ENCODE measurements at regions not wholly inside any gene's neighbourhood (a gene's known extent, or its start where the extent isn't known, plus 50 kb on each side); places are given as distances from the start of the nearest gene placed in this dataset.
"Not testable (repeated sequence)": the region's sequence is repeated elsewhere in the genome, so short reads cannot be mapped to it uniquely, and the experiment has no call there.

DNA sequence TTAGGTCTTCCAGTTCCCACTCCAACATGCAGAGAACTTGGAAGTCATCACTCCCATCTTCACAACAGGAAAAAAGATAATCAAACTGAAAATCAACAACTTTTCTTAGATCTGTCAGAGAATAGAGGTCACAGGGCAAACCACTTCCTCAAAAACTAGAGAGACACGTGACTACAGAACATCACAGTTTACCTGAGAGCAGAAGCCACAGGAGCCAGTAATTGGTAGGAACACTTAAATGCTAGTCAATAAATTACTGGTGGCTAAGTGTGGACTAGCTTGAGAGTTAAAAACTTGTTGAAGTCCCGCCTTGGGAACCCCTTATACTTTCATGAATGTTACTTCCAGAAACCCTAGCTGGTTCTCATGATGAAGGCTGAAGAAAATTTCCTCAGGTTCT, 81.1 kb downstream of the THSD1 start:
- not testable (repeated sequence) for DNase-seq

- DNase-seq = no peak
Measured at GRCh38 chr13:52319876-52320275, 86.1 kb downstream of the THSD1 start.

- not testable (repeated sequence) for DNase-seq
Measured at GRCh38 chr13:52309833-52310232, 96.1 kb downstream of the THSD1 start.

- not testable (repeated sequence) for DNase-seq
Measured at GRCh38 chr13:52306336-52306735, 99.6 kb downstream of the THSD1 start.

- DNase-seq = not testable (repeated sequence)
Measured at GRCh38 chr13:52303098-52303497, 102.9 kb downstream of the THSD1 start.

- DNase-seq = not testable (repeated sequence)
Measured at GRCh38 chr13:52302688-52303087, 103.3 kb downstream of the THSD1 start.

- not testable (repeated sequence) for DNase-seq
Measured at GRCh38 chr13:52301810-52302400, 104.1 kb downstream of the THSD1 start.

GRCh38 chr13:52298079-52298661, 107.8 kb downstream of the THSD1 start:
- DNase-seq = not testable (repeated sequence)

- not testable (repeated sequence) for DNase-seq
Measured at GRCh38 chr13:52288891-52289290, 117.1 kb downstream of the THSD1 start.

- not testable (repeated sequence) for DNase-seq
Measured at GRCh38 chr13:52281387-52281786, 122.0 kb upstream of the NEK3 start.

DNA sequence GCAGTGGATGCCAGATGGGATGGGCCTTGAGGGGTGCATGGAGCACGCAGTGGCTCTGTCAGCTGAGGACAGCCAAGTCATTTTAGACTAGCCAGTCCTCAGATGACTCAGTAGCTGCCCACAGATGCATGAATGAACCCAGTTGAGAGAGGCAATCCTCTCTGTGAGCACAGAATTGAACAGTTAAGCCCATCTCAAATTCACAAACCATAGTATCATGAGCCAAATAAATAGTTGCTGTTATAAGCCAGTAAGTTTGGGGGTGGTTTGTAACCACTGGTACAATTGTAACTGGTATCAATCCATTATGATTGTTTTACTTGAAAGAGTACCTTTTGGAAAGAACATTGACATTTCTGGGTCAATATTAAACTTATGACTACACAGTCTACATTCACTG, 120.0 kb upstream of the NEK3 start:
- not testable (repeated sequence) for DNase-seq

DNA sequence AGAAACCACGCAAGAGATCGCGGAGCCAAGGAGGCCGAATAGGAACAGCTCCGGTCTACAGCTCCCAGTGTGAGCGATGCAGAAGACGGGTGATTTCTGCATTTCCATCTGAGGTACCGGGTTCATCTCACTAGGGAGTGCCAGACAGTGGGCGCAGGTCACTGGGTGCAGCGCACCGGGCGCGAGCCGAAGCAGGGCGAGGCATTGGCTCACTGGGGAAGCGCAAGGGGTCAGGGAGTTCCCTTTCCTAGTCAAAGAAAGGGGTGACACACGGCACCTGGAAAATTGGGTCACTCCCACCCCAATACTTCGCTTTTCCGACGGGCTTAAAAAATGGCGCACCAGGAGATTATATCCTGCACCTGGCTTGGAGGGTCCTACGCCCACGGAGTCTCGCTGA, 94.9 kb upstream of the NEK3 start:
- DNase-seq = not testable (repeated sequence)

DNA sequence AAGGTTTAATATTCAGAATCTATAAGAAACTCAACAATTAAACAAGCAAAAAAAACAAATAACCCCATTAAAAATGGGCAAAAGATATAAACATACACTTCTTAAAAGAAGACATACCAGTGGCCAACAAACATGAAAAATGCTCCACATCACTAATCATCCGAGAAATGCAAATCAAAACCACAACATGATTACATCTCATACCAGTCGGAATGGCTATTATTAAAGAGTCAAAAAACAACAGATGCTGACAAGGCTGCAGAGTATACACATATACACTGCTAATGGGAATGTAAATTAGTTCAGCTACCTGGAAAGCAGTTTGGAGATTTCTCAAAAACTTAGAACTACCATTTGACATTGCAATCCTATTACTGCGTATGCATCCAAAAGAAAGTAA, 81.4 kb upstream of the NEK3 start:
- DNase-seq = not testable (repeated sequence)

- peak; percentile 68 for DNase-seq
Measured at GRCh38 chr13:52235900-52236595, 76.7 kb upstream of the NEK3 start.

DNA sequence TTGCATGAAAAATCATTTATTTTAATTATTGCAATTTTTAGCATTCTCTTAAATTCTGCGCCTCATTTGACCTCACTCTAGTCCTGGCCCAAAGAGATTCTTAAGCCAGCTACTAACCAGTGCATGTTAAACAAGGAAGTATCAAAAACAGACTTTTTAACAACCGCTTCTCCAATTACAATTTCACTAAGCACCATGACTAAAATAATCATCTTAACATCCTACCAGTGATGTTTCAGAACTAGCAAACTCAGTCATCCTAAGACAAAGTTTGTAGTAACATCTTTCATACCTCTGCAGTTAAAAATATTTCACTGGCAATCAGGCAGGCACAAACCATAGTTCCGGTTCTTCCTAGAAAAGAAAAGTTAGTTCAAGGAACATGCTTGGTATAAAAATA, 75.5 kb upstream of the NEK3 start:
- DNase-seq = not testable (repeated sequence)

DNA sequence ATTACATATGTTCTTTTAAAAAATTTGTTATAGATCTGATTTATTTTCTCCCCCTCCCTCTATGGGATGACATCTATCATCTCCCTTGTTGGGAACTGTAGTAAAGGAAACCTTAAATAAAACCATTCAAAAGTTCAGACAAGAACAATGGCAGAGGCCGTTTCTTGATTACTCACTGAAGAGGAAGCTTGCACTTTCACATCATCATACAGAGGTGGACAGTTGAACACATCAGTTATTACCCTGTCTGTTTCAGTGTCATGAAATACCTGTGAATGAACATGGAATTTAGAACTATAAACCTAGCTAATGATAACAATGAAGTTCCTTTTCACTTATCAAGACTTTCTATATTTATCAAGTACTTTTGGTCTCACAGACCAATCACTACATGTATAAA, 63.7 kb upstream of the NEK3 start:
- DNase-seq = not testable (repeated sequence)

- not testable (repeated sequence) for DNase-seq
Measured at GRCh38 chr13:52213920-52214319, 54.5 kb upstream of the NEK3 start.

DNA sequence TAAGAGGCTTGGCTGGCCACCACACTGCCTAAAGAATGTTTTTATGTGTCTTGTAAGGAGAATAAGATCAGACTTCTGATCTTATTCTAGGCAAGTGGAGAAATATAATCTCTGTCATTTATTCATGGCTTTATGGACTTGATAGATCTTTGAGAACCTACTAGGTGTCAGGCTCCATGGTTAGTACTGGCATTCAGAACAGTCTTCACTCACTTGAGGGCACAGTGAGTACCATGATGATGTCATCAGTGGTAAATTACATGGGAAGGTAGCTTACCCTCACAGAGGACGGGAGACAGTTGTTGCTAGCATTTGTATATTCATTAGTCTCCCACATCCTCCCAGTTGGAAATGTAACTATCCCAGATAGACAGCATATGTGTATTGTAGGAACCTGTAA, 53.5 kb upstream of the NEK3 start:
- DNase-seq = not testable (repeated sequence)

- DNase-seq = not testable (repeated sequence)
Measured at GRCh38 chr13:52211416-52211776, 52.0 kb upstream of the NEK3 start.

GRCh38 chr13:52210564-52211415, 51.4 kb upstream of the NEK3 start:
- DNase-seq = not testable (repeated sequence)
